ENCODE measurements at regions not wholly inside any gene's neighbourhood (a gene's known extent, or its start where the extent isn't known, plus 50 kb on each side); places are given as distances from the start of the nearest gene placed in this dataset.

GRCh38 chr10:130428936-130429335 lies 292.7 kb downstream of the GLRX3 start:
- Histone ChIP-seq H3K4me1 (ENCODE audit: control insufficient read depth in 1 of 2, insufficient read depth in 1 of 2, low read depth in 1 of 2, low read length in 1 of 2) (no peaks in the 10 kb centered on the region), H3K36me3 (no peaks in the 10 kb centered on the region), H3K4me3 (ENCODE audit: low read depth in 1 of 2, low read length in 1 of 2) (no peak overlapping the region), H3K27ac (no peak overlapping the region), H3K9me3 (no peaks in the 10 kb centered on the region), H3K27me3 (no peaks in the 10 kb centered on the region)
- TF ChIP-seq CTCF (IDR thresholded peaks at IDR 0.05) = no peak

- H3K36me3 ChIP-seq = no peaks in the 10 kb centered on the region
- TF ChIP-seq CTCF (IDR thresholded peaks at IDR 0.05) = no peak
- no peak overlapping the region for H3K27ac ChIP-seq
- no peaks in the 10 kb centered on the region for H3K9me3 ChIP-seq
- no peak overlapping the region for H3K4me3 ChIP-seq (ENCODE audit: low read depth in 1 of 2, low read length in 1 of 2)
- H3K27me3 ChIP-seq = no peaks in the 10 kb centered on the region
- H3K4me1 ChIP-seq (ENCODE audit: control insufficient read depth in 1 of 2, insufficient read depth in 1 of 2, low read depth in 1 of 2, low read length in 1 of 2) = no peaks in the 10 kb centered on the region
Observed at GRCh38 chr10:130429809-130430208, 293.6 kb downstream of the GLRX3 start.

GRCh38 chr10:130430291-130430690 lies 294.1 kb downstream of the GLRX3 start:
- no peaks in the 10 kb centered on the region for H3K4me1 ChIP-seq (ENCODE audit: control insufficient read depth in 1 of 2, insufficient read depth in 1 of 2, low read depth in 1 of 2, low read length in 1 of 2)
- TF ChIP-seq CTCF (IDR thresholded peaks at IDR 0.05) = no peak
- no peaks in the 10 kb centered on the region for H3K9me3 ChIP-seq
- H3K27ac ChIP-seq = no peak overlapping the region
- no peaks in the 10 kb centered on the region for H3K27me3 ChIP-seq
- H3K36me3 ChIP-seq = no peaks in the 10 kb centered on the region
- no peak overlapping the region for H3K4me3 ChIP-seq (ENCODE audit: low read depth in 1 of 2, low read length in 1 of 2)

GRCh38 chr10:130430852-130431704 lies 294.9 kb downstream of the GLRX3 start:
- no peak for TF ChIP-seq CTCF (IDR thresholded peaks at IDR 0.05)
- H3K9me3 ChIP-seq = no peaks in the 10 kb centered on the region
- no peaks in the 10 kb centered on the region for H3K36me3 ChIP-seq
- no peak overlapping the region for H3K27ac ChIP-seq
- no peak overlapping the region for H3K4me3 ChIP-seq (ENCODE audit: low read depth in 1 of 2, low read length in 1 of 2)
- no peaks in the 10 kb centered on the region for H3K27me3 ChIP-seq
- H3K4me1 ChIP-seq (ENCODE audit: control insufficient read depth in 1 of 2, insufficient read depth in 1 of 2, low read depth in 1 of 2, low read length in 1 of 2) = no peaks in the 10 kb centered on the region

GRCh38 chr10:130432271-130432670 lies 296.1 kb downstream of the GLRX3 start:
- Histone ChIP-seq H3K27me3 (no peaks in the 10 kb centered on the region), H3K4me1 (ENCODE audit: control insufficient read depth in 1 of 2, insufficient read depth in 1 of 2, low read depth in 1 of 2, low read length in 1 of 2) (no peaks in the 10 kb centered on the region), H3K9me3 (no peaks in the 10 kb centered on the region), H3K4me3 (ENCODE audit: low read depth in 1 of 2, low read length in 1 of 2) (no peak overlapping the region), H3K36me3 (no peaks in the 10 kb centered on the region), H3K27ac (no peak overlapping the region)
- TF ChIP-seq CTCF (IDR thresholded peaks at IDR 0.05) = no peak
